ENCODE measurements at regions not wholly inside any gene's neighbourhood (a gene's known extent, or its start where the extent isn't known, plus 50 kb on each side); places are given as distances from the start of the nearest gene placed in this dataset.

GRCh38 chr21:18191139-18191538 lies 53.5 kb upstream of the CHODL start:
- Mint-ChIP-seq H3K4me3 (no peak overlapping the region), H3K27me3 (no peaks in the 10 kb centered on the region), H3K27ac (no peak overlapping the region), H3K9me3 (peaks cover 0 to 9% (median 4%) of the 10 kb centered on the region in 3 donors), H3K36me3 (no peaks in the 10 kb centered on the region), H3K4me1 (peaks cover 0 to 1% (median 0%) of the 10 kb centered on the region in 3 donors)

GRCh38 chr21:18178509-18178908 lies 66.1 kb upstream of the CHODL start:
- H3K27me3 Mint-ChIP-seq: no peaks in the 10 kb centered on the region
- no peaks in the 10 kb centered on the region for H3K4me1 Mint-ChIP-seq
- peaks cover 0 to 7% (median 3%) of the 10 kb centered on the region in 3 donors for H3K9me3 Mint-ChIP-seq
- no peak overlapping the region for H3K4me3 Mint-ChIP-seq
- peaks cover 3% of the 10 kb centered on the region for H3K36me3 Mint-ChIP-seq
- H3K27ac Mint-ChIP-seq: no peak overlapping the region

GRCh38 chr21:18174370-18174769 lies 70.3 kb upstream of the CHODL start:
- Mint-ChIP-seq H3K36me3 (no peaks in the 10 kb centered on the region), H3K9me3 (peaks cover 0 to 7% (median 4%) of the 10 kb centered on the region in 3 donors), H3K27ac (no peak overlapping the region), H3K4me1 (no peaks in the 10 kb centered on the region), H3K4me3 (no peak overlapping the region), H3K27me3 (no peaks in the 10 kb centered on the region)

- no peaks in the 10 kb centered on the region for H3K27me3 Mint-ChIP-seq
- peaks cover 0 to 4% (median 2%) of the 10 kb centered on the region in 3 donors for H3K9me3 Mint-ChIP-seq
- H3K4me1 Mint-ChIP-seq: no peaks in the 10 kb centered on the region
- no peak overlapping the region for H3K27ac Mint-ChIP-seq
- H3K36me3 Mint-ChIP-seq: no peaks in the 10 kb centered on the region
- no peak overlapping the region for H3K4me3 Mint-ChIP-seq
These were observed 73.8 kb upstream of the CHODL start for GRCh38 chr21:18170829-18171228.

- H3K27me3 Mint-ChIP-seq: no peaks in the 10 kb centered on the region
These were observed 74.4 kb upstream of the CHODL start for GRCh38 chr21:18170221-18170620.

GRCh38 chr21:18168108-18168507 lies 76.5 kb upstream of the CHODL start:
- Mint-ChIP-seq H3K27ac (no peak overlapping the region), H3K4me3 (no peak overlapping the region), H3K27me3 (no peaks in the 10 kb centered on the region), H3K9me3 (peaks cover 0 to 4% (median 2%) of the 10 kb centered on the region in 3 donors), H3K36me3 (no peaks in the 10 kb centered on the region), H3K4me1 (no peaks in the 10 kb centered on the region)

More at GRCh38 chr21:18170221-18170620, 74.4 kb upstream of the CHODL start:
- peaks cover 0 to 4% (median 2%) of the 10 kb centered on the region in 3 donors for H3K9me3 Mint-ChIP-seq
- no peak overlapping the region for H3K4me3 Mint-ChIP-seq
- H3K4me1 Mint-ChIP-seq: no peaks in the 10 kb centered on the region
- no peaks in the 10 kb centered on the region for H3K36me3 Mint-ChIP-seq
- no peak overlapping the region for H3K27ac Mint-ChIP-seq

GRCh38 chr21:18164933-18165332 lies 79.7 kb upstream of the CHODL start:
- Mint-ChIP-seq H3K36me3 (no peaks in the 10 kb centered on the region), H3K4me3 (no peak overlapping the region), H3K4me1 (no peaks in the 10 kb centered on the region), H3K27ac (no peak overlapping the region), H3K27me3 (no peaks in the 10 kb centered on the region), H3K9me3 (peaks cover 0 to 4% (median 0%) of the 10 kb centered on the region in 3 donors)

- Mint-ChIP-seq H3K27ac (no peak overlapping the region), H3K4me3 (no peak overlapping the region), H3K4me1 (no peaks in the 10 kb centered on the region), H3K27me3 (no peaks in the 10 kb centered on the region), H3K9me3 (peaks cover 0 to 2% (median 0%) of the 10 kb centered on the region in 3 donors), H3K36me3 (no peaks in the 10 kb centered on the region)
These were observed 80.2 kb upstream of the CHODL start for GRCh38 chr21:18164483-18164882.

GRCh38 chr21:18163956-18164355 lies 80.7 kb upstream of the CHODL start:
- H3K4me1 Mint-ChIP-seq: no peaks in the 10 kb centered on the region
- no peak overlapping the region for H3K4me3 Mint-ChIP-seq
- H3K36me3 Mint-ChIP-seq: no peaks in the 10 kb centered on the region
- no peak overlapping the region for H3K27ac Mint-ChIP-seq
- H3K9me3 Mint-ChIP-seq: peaks cover 0 to 2% (median 0%) of the 10 kb centered on the region in 3 donors
- H3K27me3 Mint-ChIP-seq: no peaks in the 10 kb centered on the region

- Mint-ChIP-seq H3K27ac (no peak overlapping the region), H3K27me3 (no peaks in the 10 kb centered on the region), H3K4me3 (no peak overlapping the region)
These were observed 82.8 kb upstream of the CHODL start for GRCh38 chr21:18161841-18162240.

GRCh38 chr21:18157406-18157805 lies 87.2 kb upstream of the CHODL start:
- Mint-ChIP-seq H3K36me3 (no peaks in the 10 kb centered on the region), H3K27me3 (no peaks in the 10 kb centered on the region), H3K27ac (no peak overlapping the region), H3K4me3 (no peak overlapping the region), H3K9me3 (peaks cover 0 to 7% (median 0%) of the 10 kb centered on the region in 3 donors), H3K4me1 (peaks cover 0 to 2% (median 0%) of the 10 kb centered on the region in 3 donors)

More at GRCh38 chr21:18161841-18162240, 82.8 kb upstream of the CHODL start:
- Mint-ChIP-seq H3K36me3 (no peaks in the 10 kb centered on the region), H3K4me1 (no peaks in the 10 kb centered on the region), H3K9me3 (peaks cover 0 to 3% (median 2%) of the 10 kb centered on the region in 3 donors)

- Mint-ChIP-seq H3K4me3 (no peak overlapping the region), H3K36me3 (no peaks in the 10 kb centered on the region), H3K4me1 (peaks cover 0 to 2% (median 0%) of the 10 kb centered on the region in 3 donors), H3K27ac (no peak overlapping the region), H3K9me3 (peaks cover 0 to 7% (median 0%) of the 10 kb centered on the region in 3 donors), H3K27me3 (no peaks in the 10 kb centered on the region)
These were observed 89.0 kb upstream of the CHODL start for GRCh38 chr21:18155508-18156193.

- Mint-ChIP-seq H3K9me3 (peaks cover 0 to 5% (median 0%) of the 10 kb centered on the region in 3 donors), H3K4me3 (no peak overlapping the region), H3K27ac (no peak overlapping the region), H3K4me1 (peaks cover 0 to 2% (median 0%) of the 10 kb centered on the region in 3 donors), H3K27me3 (no peaks in the 10 kb centered on the region), H3K36me3 (no peaks in the 10 kb centered on the region)
These were observed 91.6 kb upstream of the CHODL start for GRCh38 chr21:18153063-18153462.

- Mint-ChIP-seq H3K27me3 (no peaks in the 10 kb centered on the region), H3K27ac (no peak overlapping the region), H3K36me3 (no peaks in the 10 kb centered on the region), H3K4me1 (peaks cover 0 to 2% (median 0%) of the 10 kb centered on the region in 3 donors), H3K9me3 (peaks cover 0 to 4% (median 0%) of the 10 kb centered on the region in 3 donors), H3K4me3 (no peak overlapping the region)
These were observed 92.3 kb upstream of the CHODL start for GRCh38 chr21:18152371-18152770.

- Mint-ChIP-seq H3K27me3 (no peaks in the 10 kb centered on the region), H3K4me3 (no peak overlapping the region), H3K4me1 (peaks cover 0 to 2% (median 0%) of the 10 kb centered on the region in 3 donors), H3K27ac (no peak overlapping the region), H3K9me3 (peaks cover 0 to 4% (median 3%) of the 10 kb centered on the region in 3 donors), H3K36me3 (no peaks in the 10 kb centered on the region)
These were observed 93.6 kb upstream of the CHODL start for GRCh38 chr21:18151046-18151445.

GRCh38 chr21:18148401-18148800 lies 96.2 kb upstream of the CHODL start:
- H3K4me3 Mint-ChIP-seq: no peak overlapping the region
- H3K27ac Mint-ChIP-seq: no peak overlapping the region

More at GRCh38 chr21:18148401-18148800, 96.2 kb upstream of the CHODL start:
- H3K9me3 Mint-ChIP-seq: peaks cover 0 to 3% (median 0%) of the 10 kb centered on the region in 3 donors
- no peaks in the 10 kb centered on the region for H3K4me1 Mint-ChIP-seq
- no peaks in the 10 kb centered on the region for H3K27me3 Mint-ChIP-seq
- no peaks in the 10 kb centered on the region for H3K36me3 Mint-ChIP-seq

All from IgD-negative memory B cell (primary cell).